HG03571 (cell line): ENCODE measurements at regions not wholly inside any gene's neighbourhood (a gene's known extent, or its start where the extent isn't known, plus 50 kb on each side); places are given as distances from the start of the nearest gene placed in this dataset.

Experiments used
- ATAC-seq: cut with Tn5 transposase; IDR thresholded peaks from one replicate; pipeline ENCODE4 v1.9.1; 2021; ENCODE audit not compliant: unreplicated experiment

DNA sequence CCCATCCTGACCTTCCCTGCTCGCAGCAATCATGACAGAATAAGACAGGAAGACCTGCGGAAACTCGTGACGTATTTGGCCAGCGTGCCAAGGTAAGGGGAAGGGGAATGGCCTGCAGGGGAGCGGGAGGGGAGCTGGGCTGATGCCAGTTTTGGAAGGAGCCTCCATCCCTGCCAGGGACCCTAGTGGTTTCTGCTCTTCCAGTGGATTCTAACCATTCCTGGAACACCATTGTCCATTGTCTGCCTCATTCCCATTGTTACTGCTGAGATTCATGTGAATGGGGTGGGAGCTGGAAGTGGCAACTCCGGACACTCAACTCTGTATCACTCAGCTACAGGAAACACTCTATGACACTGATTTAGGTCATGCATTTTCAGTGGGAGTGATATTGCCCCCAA, 242.9 kb upstream of the ROPN1 start:
- ATAC-seq = no peak

GRCh38 chr3:124235446-124235845, 243.5 kb upstream of the ROPN1 start:
- no peak for ATAC-seq

GRCh38 chr3:124243177-124243859, 251.4 kb upstream of the ROPN1 start:
- ATAC-seq = no peak

DNA sequence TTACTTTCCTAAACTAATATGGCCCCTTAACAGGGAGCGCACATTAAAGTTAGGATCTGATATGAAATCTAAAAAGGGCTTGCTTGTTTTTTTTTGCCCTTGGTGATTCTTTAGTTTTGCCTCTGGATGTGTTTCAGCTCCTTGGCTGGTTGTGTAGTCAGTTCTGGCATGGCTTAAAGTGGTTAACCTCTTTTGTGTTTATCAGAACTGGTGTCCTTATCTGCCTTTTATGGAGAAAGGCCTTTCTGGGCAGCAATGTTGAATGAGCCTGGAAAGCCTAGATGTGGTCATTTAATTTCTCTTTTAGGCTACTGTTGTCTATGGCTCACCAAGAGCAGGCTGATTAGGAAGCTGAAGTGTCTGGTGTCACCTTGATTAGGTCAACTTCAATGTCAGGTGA, 254.5 kb upstream of the ROPN1 start:
- ATAC-seq = no peak

DNA sequence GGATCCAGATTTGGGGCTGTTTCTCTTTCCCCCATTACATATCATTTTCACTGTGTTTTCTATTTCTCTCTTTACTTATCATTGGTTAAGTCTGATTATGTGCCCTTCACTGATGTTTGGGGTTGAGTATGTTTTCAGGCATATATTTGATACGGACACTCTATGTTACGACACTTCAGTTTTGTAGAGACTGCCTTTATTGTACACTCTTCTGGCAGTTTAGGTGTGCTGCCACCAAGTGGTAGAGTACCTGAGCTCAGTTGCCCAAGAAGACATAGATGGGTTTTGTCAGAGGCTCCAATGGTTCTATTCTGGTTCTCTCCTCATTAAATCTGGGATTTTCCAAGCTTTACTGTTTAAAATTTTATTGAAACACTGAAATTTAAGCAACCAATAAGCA, 255.0 kb upstream of the ROPN1 start:
- no peak for ATAC-seq

DNA sequence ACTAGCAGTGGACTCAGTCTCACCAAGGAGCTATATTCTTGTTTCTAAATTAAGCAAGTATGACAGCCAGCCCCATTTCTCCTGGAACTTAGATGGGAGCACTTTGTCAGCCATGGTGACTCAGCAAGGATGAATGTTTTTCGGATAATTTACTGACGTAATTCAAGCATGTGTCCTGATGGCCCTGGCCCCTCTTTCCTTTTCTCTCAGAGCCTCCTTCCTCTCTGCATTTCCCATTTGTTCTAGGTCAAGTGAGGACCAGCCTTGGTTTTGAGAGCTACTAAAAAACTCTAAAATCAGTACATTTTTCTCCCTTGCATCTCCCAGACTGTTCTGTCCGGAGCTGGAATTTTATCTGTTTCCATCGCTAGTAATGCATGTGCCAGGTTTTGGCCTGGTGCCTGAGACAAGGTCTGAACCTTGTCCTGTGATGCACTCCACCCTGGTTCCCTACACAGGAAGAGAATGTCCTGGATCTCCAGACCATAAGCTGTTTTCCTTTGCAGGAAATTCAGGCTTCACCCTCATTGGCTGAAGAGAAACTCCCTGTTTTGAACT, 256.6 kb upstream of the ROPN1 start:
- no peak for ATAC-seq

GRCh38 chr3:124249038-124249437, 257.1 kb upstream of the ROPN1 start:
- no peak for ATAC-seq

GRCh38 chr3:124250053-124250452, 258.1 kb upstream of the ROPN1 start:
- ATAC-seq = no peak

- no peak for ATAC-seq
Observed at GRCh38 chr3:124256156-124256555, 264.2 kb upstream of the ROPN1 start.

GRCh38 chr3:124256599-124256998, 264.7 kb upstream of the ROPN1 start:
- ATAC-seq = no peak

DNA sequence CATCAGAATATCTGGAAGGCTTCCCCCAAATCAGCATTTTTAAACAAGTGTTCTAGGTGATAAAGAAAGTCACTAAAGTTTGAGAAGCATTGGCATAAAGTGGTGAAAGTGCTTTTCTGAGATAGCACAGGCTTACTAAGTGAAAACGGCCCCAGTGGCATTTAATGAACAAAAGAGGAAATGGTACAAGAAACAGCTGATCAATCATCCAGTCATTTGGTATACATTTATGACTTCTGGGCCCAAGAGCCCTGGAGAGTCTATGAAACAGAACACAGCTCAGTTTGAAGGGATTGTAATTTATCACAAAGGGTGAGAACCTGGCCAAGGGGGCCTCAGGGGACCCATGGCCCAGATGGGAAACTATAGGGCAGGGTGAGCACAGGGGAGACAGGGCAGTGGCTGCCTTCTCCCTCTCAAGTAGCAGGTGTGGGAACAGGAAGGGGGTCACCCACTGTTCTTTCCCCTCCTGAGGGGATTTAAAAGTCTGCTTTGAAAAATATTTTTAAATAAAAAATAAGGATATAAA, 265.5 kb upstream of the ROPN1 start:
- no peak for ATAC-seq

- ATAC-seq = no peak
Observed at GRCh38 chr3:124258057-124258500, 266.2 kb upstream of the ROPN1 start.

GRCh38 chr3:124260206-124260915, 268.4 kb upstream of the ROPN1 start:
- ATAC-seq = no peak

GRCh38 chr3:124261306-124261705, 269.4 kb upstream of the ROPN1 start:
- ATAC-seq = no peak

- ATAC-seq = no peak
Observed at GRCh38 chr3:124263168-124263567, 271.2 kb upstream of the ROPN1 start.

DNA sequence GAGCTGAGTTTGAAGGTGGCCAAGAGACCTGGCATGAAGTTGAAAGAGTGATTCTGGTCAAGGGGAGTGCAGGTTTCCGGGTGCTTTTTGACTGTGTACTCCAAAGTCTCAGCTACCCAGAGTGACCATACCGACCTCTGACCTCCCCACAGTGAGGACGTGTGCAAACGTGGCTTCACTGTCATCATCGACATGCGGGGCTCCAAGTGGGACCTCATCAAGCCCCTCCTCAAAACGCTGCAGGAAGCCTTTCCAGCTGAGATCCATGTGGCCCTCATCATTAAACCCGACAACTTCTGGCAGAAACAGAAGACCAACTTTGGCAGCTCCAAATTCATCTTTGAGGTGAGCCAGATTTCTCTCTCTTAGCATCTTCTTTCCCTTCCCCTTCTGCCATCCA, 272.4 kb upstream of the ROPN1 start:
- no peak for ATAC-seq

- no peak for ATAC-seq
Observed at GRCh38 chr3:124266487-124266886, 274.6 kb upstream of the ROPN1 start.

GRCh38 chr3:124267406-124267805, 275.5 kb upstream of the ROPN1 start:
- ATAC-seq = no peak

GRCh38 chr3:124268355-124268754, 276.4 kb upstream of the ROPN1 start:
- no peak for ATAC-seq

DNA sequence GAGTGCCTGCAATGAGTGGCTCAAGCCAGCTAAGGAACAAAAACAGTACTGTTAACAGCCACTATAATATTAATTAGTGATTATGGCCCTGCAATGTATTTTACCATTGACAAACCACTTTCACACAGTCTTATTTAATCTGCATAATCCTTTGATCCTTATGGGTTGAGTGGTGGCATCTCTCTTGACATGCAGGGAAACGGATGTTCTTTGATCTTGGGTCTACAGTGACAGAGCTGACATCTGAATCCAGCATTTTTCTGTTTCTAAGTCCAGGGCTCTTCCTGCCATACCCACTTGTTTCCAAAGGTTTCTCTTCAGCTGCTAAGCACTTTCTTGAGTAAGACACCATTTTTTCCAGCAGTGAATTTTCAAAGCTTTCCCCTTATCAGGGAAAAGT, 277.7 kb upstream of the ROPN1 start:
- no peak for ATAC-seq

DNA sequence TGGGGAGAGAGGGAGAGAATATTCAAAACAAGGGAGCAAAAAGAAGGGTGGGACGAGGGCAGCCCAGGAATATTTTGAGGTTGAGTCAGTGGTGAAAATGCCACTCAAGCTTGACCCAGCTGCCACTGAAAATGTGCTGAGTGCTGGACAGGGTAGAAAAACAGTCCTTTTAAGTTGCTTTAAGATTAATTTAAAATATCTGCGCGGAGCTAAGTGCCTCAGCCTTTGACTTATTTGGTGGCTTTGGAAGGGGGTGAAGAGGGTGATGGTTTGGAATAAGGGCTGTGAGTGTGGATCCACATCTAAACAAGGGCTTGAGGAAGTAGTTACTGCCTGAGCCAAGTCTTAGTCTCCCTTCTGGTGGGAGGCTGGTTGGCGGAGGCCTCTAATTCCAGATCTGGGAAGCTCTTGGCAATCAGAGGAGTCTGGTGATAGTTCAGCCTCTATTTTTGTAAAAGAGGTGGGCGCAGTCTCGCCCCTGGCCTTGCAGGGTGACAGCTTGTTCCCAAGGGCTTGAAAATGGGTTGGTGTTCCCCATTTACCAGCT, 280.8 kb upstream of the ROPN1 start:
- no peak for ATAC-seq

- ATAC-seq = no peak
Observed at GRCh38 chr3:124273651-124274050, 281.7 kb upstream of the ROPN1 start.
